H9 (cell line): ENCODE measurements at regions not wholly inside any gene's neighbourhood (a gene's known extent, or its start where the extent isn't known, plus 50 kb on each side); places are given as distances from the start of the nearest gene placed in this dataset.

ENCODE experiments used
- DNase-seq: peaks from one replicate; pipeline ENCODE4 v3.0.0-alpha.2; 2017
- H2AFZ ChIP-seq: one replicate; pipeline ENCODE4 v1.6.1; 2013; ENCODE audit warnings: mild to moderate bottlenecking, low read length, control low read depth, moderate library complexity
- H2AK5ac ChIP-seq: 2 replicates; pipeline ENCODE4 v1.6.1; 2013; ENCODE audit warnings: low read length, control low read depth, mixed read lengths; ENCODE audit not compliant: insufficient read length
- H2BK120ac ChIP-seq: one replicate; pipeline ENCODE4 v1.6.1; 2013; ENCODE audit warnings: low read depth, mild to moderate bottlenecking, low read length, control low read depth, inconsistent platforms; ENCODE audit not compliant: poor library complexity, severe bottlenecking
- H2BK12ac ChIP-seq: 2 replicates; pipeline ENCODE4 v1.6.1; 2013; ENCODE audit warnings: low read length, control low read depth, mixed read lengths, low read depth; ENCODE audit not compliant: insufficient read length
- H2BK15ac ChIP-seq: 2 replicates; pipeline ENCODE4 v1.6.1; 2013; ENCODE audit warnings: low read depth, low read length, control low read depth
- H2BK20ac ChIP-seq: one replicate; pipeline ENCODE4 v1.6.1; 2013; ENCODE audit warnings: low read depth, mild to moderate bottlenecking, low read length, control low read depth, inconsistent platforms; ENCODE audit not compliant: poor library complexity, severe bottlenecking
- H2BK5ac ChIP-seq: 2 replicates; pipeline ENCODE4 v1.6.1; 2013; ENCODE audit warnings: low read length, control low read depth, mixed read lengths; ENCODE audit not compliant: insufficient read length
- H3K14ac ChIP-seq: 2 replicates; pipeline ENCODE4 v1.6.1; 2013; ENCODE audit warnings: low read length, control low read depth; ENCODE audit not compliant: insufficient read depth
- H3K18ac ChIP-seq: 2 replicates; pipeline ENCODE4 v1.6.1; 2013; ENCODE audit warnings: low read depth, mild to moderate bottlenecking, mixed read lengths, low read length, control low read depth; ENCODE audit not compliant: insufficient read length
- H3K23ac ChIP-seq: 2 replicates; pipeline ENCODE4 v1.6.1; 2013; ENCODE audit warnings: low read length, control low read depth, mixed read lengths, low read depth; ENCODE audit not compliant: insufficient read length
- H3K23me2 ChIP-seq: 2 replicates; pipeline ENCODE4 v1.6.1; 2013; ENCODE audit warnings: low read depth, mild to moderate bottlenecking, mixed read lengths, low read length, control low read depth; ENCODE audit not compliant: insufficient read length, poor library complexity, severe bottlenecking
- H3K27ac ChIP-seq: 2 replicates; pipeline ENCODE4 v1.5.1; 2013; ENCODE audit warnings: low read length, control low read depth, mixed read lengths, low read depth; ENCODE audit not compliant: insufficient read length
- H3K27me3 ChIP-seq: 2 replicates; pipeline ENCODE4 v1.6.1; 2013; ENCODE audit warnings: low read length, control low read depth, inconsistent platforms; ENCODE audit not compliant: insufficient read depth
- H3K4ac ChIP-seq: 2 replicates; pipeline ENCODE4 v1.6.1; 2013; ENCODE audit warnings: low read depth, mild to moderate bottlenecking, control low read depth, inconsistent platforms, low read length, moderate library complexity
- H3K4me1 ChIP-seq: 2 replicates; pipeline ENCODE4 v1.6.1; 2013; ENCODE audit warnings: low read length, control low read depth, inconsistent platforms; ENCODE audit not compliant: insufficient read depth
- H3K4me2 ChIP-seq: 2 replicates; pipeline ENCODE4 v1.6.1; 2013; ENCODE audit warnings: low read length, control low read depth, mixed read lengths; ENCODE audit not compliant: insufficient read length, insufficient read depth
- H3K56ac ChIP-seq: 2 replicates; pipeline ENCODE4 v1.6.1; 2013; ENCODE audit warnings: low read depth, mild to moderate bottlenecking, mixed read lengths, low read length, control low read depth; ENCODE audit not compliant: insufficient read length
- H3K79me1 ChIP-seq: 2 replicates; pipeline ENCODE4 v1.6.1; 2013; ENCODE audit warnings: low read depth, mild to moderate bottlenecking, moderate library complexity, low read length, control low read depth, inconsistent platforms; ENCODE audit not compliant: insufficient read depth, poor library complexity, severe bottlenecking
- H3K79me2 ChIP-seq: 2 replicates; pipeline ENCODE4 v1.6.1; 2013; ENCODE audit warnings: low read length, control low read depth, inconsistent platforms; ENCODE audit not compliant: insufficient read depth
- H3K9ac ChIP-seq: 2 replicates; pipeline ENCODE4 v1.6.1; 2013; ENCODE audit warnings: low read length, control low read depth, mixed read lengths; ENCODE audit not compliant: insufficient read length; ENCODE audit errors: extremely low read depth
- H3K9me3 ChIP-seq: one replicate; pipeline ENCODE4 v1.6.1; 2013; ENCODE audit warnings: low read depth, low read length, inconsistent platforms; ENCODE audit not compliant: control insufficient read depth
- H3T11ph ChIP-seq: one replicate; pipeline ENCODE4 v1.6.1; 2013; ENCODE audit warnings: mild to moderate bottlenecking, low read length, control low read depth, inconsistent platforms
- H4K20me1 ChIP-seq: one replicate; pipeline ENCODE4 v1.6.1; 2013; ENCODE audit not compliant: control insufficient read depth, insufficient read length, insufficient read depth
- H4K5ac ChIP-seq: 2 replicates; pipeline ENCODE4 v1.6.1; 2013; ENCODE audit warnings: low read depth, mild to moderate bottlenecking, mixed read lengths, low read length, control low read depth; ENCODE audit not compliant: insufficient read length
- H4K8ac ChIP-seq: replicated peaks from 2 replicates; pipeline ENCODE4 v1.6.1; 2013; ENCODE audit warnings: low read length, control low read depth, mixed read lengths, low read depth; ENCODE audit not compliant: insufficient read length
- H4K91ac ChIP-seq: 2 replicates; pipeline ENCODE4 v1.6.1; 2013; ENCODE audit warnings: low read depth, mild to moderate bottlenecking, moderate library complexity, mixed read lengths, low read length, control low read depth; ENCODE audit not compliant: insufficient read length
- H3K27ac Mint-ChIP-seq, 3 experiments: 2 replicates in 2 of 3; 3 replicates in 1 of 3; pipeline ENCODE4 v1.8.0; 2020 to 2021; ENCODE audit warnings: mixed read lengths in 3 of 3, mild to moderate bottlenecking in 1 of 3, moderate library complexity in 1 of 3
- H3K27me3 Mint-ChIP-seq: 2 replicates; pipeline ENCODE4 v1.8.0; 2021; ENCODE audit warnings: low read depth, mild to moderate bottlenecking, moderate library complexity, mixed read lengths
- H3K36me3 Mint-ChIP-seq, 3 experiments: 2 replicates in 2 of 3; 3 replicates in 1 of 3; pipeline ENCODE4 v1.8.0; 2020 to 2021; ENCODE audit warnings: low read depth in 3 of 3, mixed read lengths in 3 of 3; ENCODE audit not compliant: insufficient read depth in 1 of 3
- H3K4me1 Mint-ChIP-seq, 2 experiments: 2 replicates each; pipeline ENCODE4 v1.8.0; 2020; ENCODE audit warnings: mixed read lengths in 2 of 2
- H3K4me3 Mint-ChIP-seq, 2 experiments: 2 replicates in 1 of 2; 3 replicates in 1 of 2; pipeline ENCODE4 v1.8.0; 2020 to 2021; ENCODE audit warnings: mild to moderate bottlenecking in 2 of 2, mixed read lengths in 2 of 2, moderate library complexity in 1 of 2
- H3K9me3 Mint-ChIP-seq, 2 experiments: 2 replicates in 1 of 2; 3 replicates in 1 of 2; pipeline ENCODE4 v1.8.0; 2020; ENCODE audit warnings: mild to moderate bottlenecking in 2 of 2, mixed read lengths in 2 of 2, moderate library complexity in 1 of 2
- CTCF ChIP-seq: fragments of 200-600 bp; sonication (generic); conservative IDR thresholded peaks from 3 replicates; pipeline ENCODE4 v1.8.0; 2021; ENCODE audit warnings: antibody characterized with exemption, mild to moderate bottlenecking
- WGBS: extraction: QIAGEN DNeasy Blood & Tissue Kit; methylation state at CpG from one replicate; pipeline ENCODE4 v1.1.7; 2013; ENCODE audit warnings: missing lambda C conversion rate, low lambda C conversion rate, mixed read lengths; ENCODE audit not compliant: insufficient read length; ENCODE audit errors: extremely low coverage; 5-methylcytosine and 5-hydroxymethylcytosine counted together

- Histone ChIP-seq H2BK120ac (no peak overlapping the region), H3K4me1 (no peaks in the 10 kb centered on the region), H3K18ac (no peak overlapping the region), H3K79me2 (no peaks in the 10 kb centered on the region), H3K4ac (no peak overlapping the region), H3K4me2 (no peak overlapping the region), H3K27ac (no peak overlapping the region), H4K8ac (no peak overlapping the region), H3K23me2 (no peaks in the 10 kb centered on the region), H3K9me3 (peaks cover 5% of the 10 kb centered on the region), H4K5ac (no peak overlapping the region), H3K9ac (no peak overlapping the region), H2AFZ (no peak overlapping the region), H3K14ac (no peak overlapping the region), H3K79me1 (no peaks in the 10 kb centered on the region), H3K27me3 (no peaks in the 10 kb centered on the region), H2AK5ac (no peak overlapping the region), H2BK20ac (no peak overlapping the region), H4K91ac (no peak overlapping the region), H4K20me1 (no peaks in the 10 kb centered on the region), H3T11ph (no peak overlapping the region), H2BK5ac (no peak overlapping the region), H2BK12ac (no peak overlapping the region), H2BK15ac (no peak overlapping the region), H3K56ac (no peak overlapping the region), H3K23ac (no peak overlapping the region)
- Mint-ChIP-seq H3K36me3 (peaks cover 6 to 25% (median 14%) of the 10 kb centered on the region in 3 experiments; a peak in 6 of 7 replicates), H3K4me3 (no peak overlapping the region), H3K4me1 (peaks cover 0 to 5% of the 10 kb centered on the region in 2 experiments; a peak in 1 of 4 replicates), H3K9me3 (peaks cover 24 to 33% of the 10 kb centered on the region in 2 experiments), H3K27me3 (peaks cover 7% of the 10 kb centered on the region), H3K27ac (no peak overlapping the region)
- no peak for TF ChIP-seq CTCF
- DNase-seq, result no peak
- no CpG with 5 or more reads among the region's 5 CpGs for WGBS
Observed at GRCh38 chr10:128304271-128304670, 178.0 kb upstream of the MKI67 start.
